HepG2 (cell line): ENCODE measurements at regions not wholly inside any gene's neighbourhood (a gene's known extent, or its start where the extent isn't known, plus 50 kb on each side); places are given as distances from the start of the nearest gene placed in this dataset.

ENCODE experiments used
- CTCF ChIP-seq: sonication (generic); formaldehyde crosslinking; IDR thresholded peaks from 2 replicates; pipeline ENCODE4 v1.5.0; 2020; ENCODE audit warnings: mild to moderate bottlenecking, missing genetic modification reagents, moderate library complexity
- ESRRA ChIP-seq: sonication (generic); formaldehyde crosslinking; IDR thresholded peaks from 2 replicates; pipeline ENCODE4 v1.5.1; 2020; ENCODE audit warnings: mild to moderate bottlenecking, low read depth, missing genetic modification reagents
- HMGXB4 ChIP-seq, 2 experiments: sonication (generic) in 1 of 2; formaldehyde crosslinking in 1 of 2; IDR thresholded peaks; 2 replicates each; pipeline versions ENCODE4 v1.4.0 to v1.6.1; 2018 to 2020; ENCODE audit warnings: missing genetic modification reagents in 2 of 2, borderline replicate concordance in 1 of 2, low read depth in 1 of 2, mild to moderate bottlenecking in 1 of 2, missing biosample characterization in 1 of 2
- IRX3 ChIP-seq: sonication (generic); formaldehyde crosslinking; IDR thresholded peaks from 2 replicates; pipeline ENCODE4 v1.8.1; 2023; ENCODE audit warnings: mild to moderate bottlenecking, low read depth, missing genetic modification reagents, borderline replicate concordance
- JUND ChIP-seq: sonication (generic); formaldehyde crosslinking; IDR thresholded peaks from 2 replicates; pipeline ENCODE4 v1.8.0; 2022; ENCODE audit warnings: mild to moderate bottlenecking, missing genetic modification reagents
- KAT8 ChIP-seq: IDR thresholded peaks from 2 replicates; pipeline ENCODE4 v1.6.1; 2016; ENCODE audit warnings: missing genetic modification reagents, missing compliant biosample characterization
- NR2F2 ChIP-seq: IDR thresholded peaks from 2 replicates; pipeline ENCODE4 v1.6.1; 2012; ENCODE audit warnings: low read depth, inconsistent platforms, borderline replicate concordance
- POLR2A ChIP-seq, 2 experiments: IDR thresholded peaks; 2 replicates each; pipeline ENCODE4 v1.6.1; 2011; ENCODE audit warnings: low read depth in 2 of 2, low read length in 2 of 2, mild to moderate bottlenecking in 1 of 2, moderate library complexity in 1 of 2; ENCODE audit not compliant: insufficient read depth in 1 of 2
- PRDM15 ChIP-seq: sonication (generic); formaldehyde crosslinking; IDR thresholded peaks from 2 replicates; pipeline ENCODE4 v1.4.0; 2020; ENCODE audit warnings: missing genetic modification reagents
- SUZ12 ChIP-seq: fragments of 150-350 bp; IDR thresholded peaks from 2 replicates; pipeline ENCODE4 v1.6.1; 2014; ENCODE audit warnings: low read depth, low read length
- TRIM22 ChIP-seq: fragments of 450-650 bp; IDR thresholded peaks from 2 replicates; pipeline ENCODE4 v1.6.1; 2017
- TSC22D2 ChIP-seq: sonication (generic); formaldehyde crosslinking; IDR thresholded peaks from 2 replicates; pipeline ENCODE4 v1.5.1; 2020; ENCODE audit warnings: missing genetic modification reagents, mild to moderate bottlenecking, borderline replicate concordance
- XRCC5 ChIP-seq: fragments of 200-400 bp; formaldehyde crosslinking; optimal IDR thresholded peaks from 2 replicates; pipeline ENCODE3; 2017; ENCODE audit warnings: mild to moderate bottlenecking, low read length
- ZNF263 ChIP-seq: sonication (generic); formaldehyde crosslinking; IDR thresholded peaks from 2 replicates; pipeline ENCODE4 v1.4.0; 2020; ENCODE audit warnings: missing genetic modification reagents

GRCh38 chr1:83773059-83773458 lies 225.9 kb downstream of the TTLL7 start:
- TF ChIP-seq PRDM15 (CRISPR knock-in tag) (no peak), NR2F2 (no peak), XRCC5 (no peak), CTCF (CRISPR knock-in tag) (no peak), TRIM22 (no peak), KAT8 (CRISPR knock-in tag) (no peak), JUND (CRISPR knock-in tag) (no peak), HMGXB4 (CRISPR knock-in tag; IDR thresholded peaks at IDR 0.05; ENCODE audit: borderline replicate concordance in 1 of 2, low read depth in 1 of 2) (no peak), POLR2A (IDR thresholded peaks at IDR 0.05; ENCODE audit: insufficient read depth in 1 of 2, low read depth in 2 of 2, low read length in 2 of 2) (no peak), TSC22D2 (no peak), ESRRA (CRISPR knock-in tag) (no peak), IRX3 (no peak), ZNF263 (no peak), SUZ12 (no peak)
